NB4 (cell line): ENCODE measurements at regions not wholly inside any gene's neighbourhood (a gene's known extent, or its start where the extent isn't known, plus 50 kb on each side); places are given as distances from the start of the nearest gene placed in this dataset.

Source experiments
- DNase-seq: peaks from one replicate; pipeline ENCODE4 v3.0.0; 2010; ENCODE audit warnings: low read depth
- H3K4me3 ChIP-seq: one replicate; pipeline ENCODE4 v1.5.1; 2011; ENCODE audit warnings: mild to moderate bottlenecking, low read depth, low read length, moderate library complexity
- MYC ChIP-seq: IDR thresholded peaks from 2 replicates; pipeline ENCODE4 v1.6.1; 2011; ENCODE audit warnings: low read depth, low read length
- POLR2A ChIP-seq: IDR thresholded peaks from 2 replicates; pipeline ENCODE4 v1.6.1; 2011; ENCODE audit warnings: mild to moderate bottlenecking; ENCODE audit not compliant: insufficient read length; ENCODE audit errors: extremely low read depth
- TF ChIP-seq, protein P1 (sequence below): IDR thresholded peaks from one replicate; pipeline ENCODE4 v1.5.1; 2012; ENCODE audit warnings: low read depth, low read length
- TF ChIP-seq, protein P2 (sequence below): IDR thresholded peaks from 2 replicates; pipeline ENCODE4 v1.6.1; 2011; ENCODE audit warnings: low read depth, low read length

DNA sequence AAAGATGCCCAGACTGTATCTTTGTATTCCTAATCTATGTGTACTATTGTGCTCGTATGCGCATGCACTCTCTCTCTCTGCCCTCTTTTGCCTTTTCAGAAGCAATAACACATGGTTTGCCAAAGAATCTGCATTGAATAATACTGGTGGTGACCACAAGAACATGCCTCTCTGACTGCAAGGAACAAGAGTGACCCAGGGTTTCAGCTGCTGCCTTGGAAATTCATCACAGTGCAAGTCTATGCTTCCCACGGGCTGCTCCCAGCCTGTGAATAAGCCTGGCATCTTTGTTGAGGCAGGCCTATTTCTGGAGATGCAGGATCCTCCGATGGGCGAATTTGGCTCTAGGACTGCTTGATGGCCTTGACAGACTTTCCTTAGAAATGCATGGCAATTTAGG, 689.4 kb upstream of the FANCL start:
- DNase-seq, result no peak
- H3K4me3 ChIP-seq, result no peak overlapping the region
- TF ChIP-seq, protein P1, sequence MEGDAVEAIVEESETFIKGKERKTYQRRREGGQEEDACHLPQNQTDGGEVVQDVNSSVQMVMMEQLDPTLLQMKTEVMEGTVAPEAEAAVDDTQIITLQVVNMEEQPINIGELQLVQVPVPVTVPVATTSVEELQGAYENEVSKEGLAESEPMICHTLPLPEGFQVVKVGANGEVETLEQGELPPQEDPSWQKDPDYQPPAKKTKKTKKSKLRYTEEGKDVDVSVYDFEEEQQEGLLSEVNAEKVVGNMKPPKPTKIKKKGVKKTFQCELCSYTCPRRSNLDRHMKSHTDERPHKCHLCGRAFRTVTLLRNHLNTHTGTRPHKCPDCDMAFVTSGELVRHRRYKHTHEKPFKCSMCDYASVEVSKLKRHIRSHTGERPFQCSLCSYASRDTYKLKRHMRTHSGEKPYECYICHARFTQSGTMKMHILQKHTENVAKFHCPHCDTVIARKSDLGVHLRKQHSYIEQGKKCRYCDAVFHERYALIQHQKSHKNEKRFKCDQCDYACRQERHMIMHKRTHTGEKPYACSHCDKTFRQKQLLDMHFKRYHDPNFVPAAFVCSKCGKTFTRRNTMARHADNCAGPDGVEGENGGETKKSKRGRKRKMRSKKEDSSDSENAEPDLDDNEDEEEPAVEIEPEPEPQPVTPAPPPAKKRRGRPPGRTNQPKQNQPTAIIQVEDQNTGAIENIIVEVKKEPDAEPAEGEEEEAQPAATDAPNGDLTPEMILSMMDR, result no peak
- TF ChIP-seq, protein P2, sequence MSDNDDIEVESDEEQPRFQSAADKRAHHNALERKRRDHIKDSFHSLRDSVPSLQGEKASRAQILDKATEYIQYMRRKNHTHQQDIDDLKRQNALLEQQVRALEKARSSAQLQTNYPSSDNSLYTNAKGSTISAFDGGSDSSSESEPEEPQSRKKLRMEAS, result no peak
- TF ChIP-seq MYC (no peak), POLR2A (no peak)

DNA sequence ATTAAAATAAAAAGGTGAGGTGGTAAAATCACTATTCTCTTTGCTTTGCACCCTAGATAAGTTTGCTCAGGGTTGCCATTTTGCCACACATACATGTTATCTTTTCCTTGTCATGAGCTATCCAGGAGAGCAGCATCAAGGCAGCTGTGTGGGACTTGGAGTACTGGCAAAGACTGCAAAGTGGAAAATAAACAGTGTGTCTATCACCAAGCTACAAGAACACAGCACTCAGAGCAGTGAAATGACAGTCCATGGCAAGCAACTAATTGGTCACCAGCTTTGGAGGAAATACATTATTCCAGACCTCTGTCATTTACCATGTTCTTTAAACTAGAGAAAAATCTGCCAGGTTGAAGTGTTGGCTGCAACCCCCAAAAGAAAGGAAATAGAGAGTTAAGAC, 687.8 kb upstream of the FANCL start:
- no peak overlapping the region for H3K4me3 ChIP-seq
- TF ChIP-seq POLR2A (no peak), MYC (no peak)
- TF ChIP-seq, protein P2, result no peak
- TF ChIP-seq, protein P1, result no peak

DNA sequence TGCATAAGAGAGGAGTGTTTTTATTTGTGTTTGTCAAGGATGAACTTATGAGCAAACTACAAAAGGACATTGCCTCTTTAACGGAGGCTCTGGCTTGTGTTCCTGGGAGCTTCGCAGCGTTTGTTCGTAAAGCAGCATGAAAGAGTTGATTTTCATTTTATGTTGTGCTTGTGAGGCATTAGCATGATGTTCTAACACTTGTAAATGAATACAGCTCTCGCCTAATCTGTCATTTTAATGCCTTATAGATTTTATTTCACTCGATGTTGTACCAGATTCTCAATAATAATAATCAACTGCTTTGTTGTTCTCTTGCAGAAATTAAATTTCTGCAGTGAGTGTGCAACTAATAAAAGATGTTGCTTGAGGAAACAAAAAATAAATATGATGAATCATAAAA, 687.3 kb upstream of the FANCL start:
- H3K4me3 ChIP-seq, result no peak overlapping the region
- DNase-seq, result no peak
- TF ChIP-seq MYC (no peak), POLR2A (no peak)
- TF ChIP-seq, protein P2, result no peak
- TF ChIP-seq, protein P1, result no peak

More for the DNA sequence above, 687.8 kb upstream of the FANCL start:
- no peak for DNase-seq

DNA sequence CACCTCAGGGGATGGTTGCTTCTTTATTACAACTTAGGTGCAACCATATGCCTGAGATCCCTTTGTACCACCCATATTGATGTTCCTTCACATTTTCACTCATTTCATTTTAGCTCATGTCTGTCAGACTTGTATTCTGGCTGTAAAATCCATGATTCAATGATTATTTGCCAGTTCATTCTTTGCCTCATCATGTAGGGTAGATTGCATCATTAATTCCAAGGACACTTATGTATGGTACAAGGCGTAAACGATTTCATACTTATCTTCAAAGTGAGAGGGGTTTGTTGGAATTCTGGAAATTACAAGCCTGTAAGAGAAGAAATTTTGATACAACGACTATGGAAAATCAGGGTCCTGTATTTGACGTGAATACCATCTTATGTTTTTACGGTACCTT, 685.0 kb upstream of the FANCL start:
- no peak overlapping the region for H3K4me3 ChIP-seq
- TF ChIP-seq POLR2A (no peak), MYC (no peak)
- TF ChIP-seq, protein P1, result no peak
- TF ChIP-seq, protein P2, result no peak
- DNase-seq, result no peak

DNA sequence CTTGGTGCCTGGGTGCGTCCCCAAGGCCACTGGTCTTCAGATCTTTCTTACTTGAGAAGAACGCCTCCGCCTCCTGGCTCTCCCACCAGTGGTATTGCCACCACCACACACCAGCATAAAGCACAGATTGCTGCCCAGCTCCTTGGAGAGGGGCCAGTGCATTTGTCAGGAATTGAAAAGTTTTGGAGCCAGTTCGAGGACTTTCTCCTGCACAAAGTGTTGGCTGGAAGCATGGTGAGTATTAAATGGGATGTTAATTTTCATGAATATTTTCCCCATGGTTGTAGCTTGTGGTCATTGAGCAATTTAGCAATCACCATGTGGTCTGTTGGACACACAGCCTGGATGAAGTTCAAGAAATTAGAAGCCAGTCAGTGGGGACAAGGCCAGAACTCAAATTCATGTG, 684.6 kb upstream of the FANCL start:
- no peak for DNase-seq
- TF ChIP-seq, protein P2, result no peak
- no peak overlapping the region for H3K4me3 ChIP-seq

DNA sequence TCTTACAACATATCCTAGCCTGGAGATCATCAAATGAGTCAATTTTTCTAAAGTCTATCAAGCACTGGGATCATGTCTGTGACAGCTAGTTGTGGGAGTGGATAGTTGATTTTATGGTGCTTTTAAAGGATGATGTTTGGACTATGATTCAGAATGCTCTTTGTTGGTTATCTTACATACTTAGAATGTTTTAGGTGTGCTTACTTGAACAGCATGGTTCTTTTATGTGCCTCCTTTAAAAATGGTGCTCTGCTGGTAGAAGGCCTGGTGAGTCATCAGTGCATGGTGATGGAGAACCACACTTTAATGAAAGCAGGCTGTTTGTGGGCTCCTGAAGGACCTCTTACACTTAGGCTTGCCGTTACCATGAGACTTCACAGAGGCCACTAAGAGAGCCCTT, 682.7 kb upstream of the FANCL start:
- DNase-seq, result no peak
- H3K4me3 ChIP-seq, result no peak overlapping the region
- TF ChIP-seq, protein P1, result no peak
- TF ChIP-seq POLR2A (no peak), MYC (no peak)
- TF ChIP-seq, protein P2, result no peak
